GM23248 (cell line): ENCODE measurements at regions not wholly inside any gene's neighbourhood (a gene's known extent, or its start where the extent isn't known, plus 50 kb on each side); places are given as distances from the start of the nearest gene placed in this dataset.

Experiments used
- DNase-seq: peaks from one replicate; pipeline ENCODE4 v3.0.0-alpha.2; 2015
- H2AFZ ChIP-seq: fragments of 200-600 bp; sonication (generic); 2 replicates; pipeline ENCODE4 v1.6.1; 2016; ENCODE audit warnings: antibody characterized with exemption
- H3F3A ChIP-seq: fragments of 200-600 bp; sonication (generic); 2 replicates; pipeline ENCODE4 v1.6.1; 2016; ENCODE audit warnings: mild to moderate bottlenecking, antibody characterized with exemption, mixed run types; ENCODE audit not compliant: insufficient read depth
- H3K27ac ChIP-seq: fragments of 200-600 bp; sonication (generic); 2 replicates; pipeline ENCODE4 v1.5.1; 2016; ENCODE audit warnings: mild to moderate bottlenecking
- H3K27me3 ChIP-seq: fragments of 200-600 bp; sonication (generic); replicated peaks from 2 replicates; pipeline ENCODE4 v1.6.1; 2016; ENCODE audit warnings: mild to moderate bottlenecking; ENCODE audit not compliant: insufficient read depth
- H3K36me3 ChIP-seq: fragments of 200-600 bp; sonication (generic); 2 replicates; pipeline ENCODE4 v1.6.1; 2016; ENCODE audit warnings: low read depth, mild to moderate bottlenecking
- H3K4me1 ChIP-seq: fragments of 200-600 bp; sonication (generic); 2 replicates; pipeline ENCODE4 v1.6.1; 2016; ENCODE audit warnings: mild to moderate bottlenecking; ENCODE audit not compliant: insufficient read depth
- H3K4me2 ChIP-seq: fragments of 200-600 bp; sonication (generic); one replicate; pipeline ENCODE4 v1.6.1; 2016; ENCODE audit warnings: mild to moderate bottlenecking; ENCODE audit not compliant: unreplicated experiment
- H3K4me3 ChIP-seq: fragments of 200-600 bp; sonication (generic); 2 replicates; pipeline ENCODE4 v1.5.1; 2016; ENCODE audit warnings: mild to moderate bottlenecking
- H3K79me2 ChIP-seq: fragments of 200-600 bp; sonication (generic); 2 replicates; pipeline ENCODE4 v1.6.1; 2016; ENCODE audit warnings: mild to moderate bottlenecking; ENCODE audit not compliant: insufficient read depth
- H3K9ac ChIP-seq: fragments of 200-600 bp; sonication (generic); 2 replicates; pipeline ENCODE4 v1.6.1; 2016; ENCODE audit warnings: mild to moderate bottlenecking
- H3K9me2 ChIP-seq: fragments of 200-600 bp; sonication (generic); 2 replicates; pipeline ENCODE4 v1.6.1; 2016; ENCODE audit warnings: mixed run types, mild to moderate bottlenecking, moderate library complexity; ENCODE audit not compliant: insufficient read depth
- H3K9me3 ChIP-seq: fragments of 200-600 bp; sonication (generic); one replicate; pipeline ENCODE4 v1.6.1; 2017; ENCODE audit warnings: low read depth
- H4K20me1 ChIP-seq: fragments of 200-600 bp; sonication (generic); 2 replicates; pipeline ENCODE4 v1.6.0; 2016; ENCODE audit not compliant: insufficient read depth
- EZH2 ChIP-seq: fragments of 200-600 bp; sonication (generic); IDR thresholded peaks from 2 replicates; pipeline ENCODE4 v1.6.1; 2018; ENCODE audit warnings: antibody characterized with exemption, mild to moderate bottlenecking; ENCODE audit not compliant: insufficient read depth, poor library complexity, severe bottlenecking
- EZH2phosphoT487 ChIP-seq: fragments of 200-600 bp; sonication (generic); IDR thresholded peaks from 2 replicates; pipeline ENCODE4 v1.6.1; 2018; ENCODE audit warnings: antibody characterized with exemption, moderate library complexity, mild to moderate bottlenecking, low read depth; ENCODE audit not compliant: insufficient read depth
- WGBS, 2 experiments: methylation state at CpG; one replicate each; pipeline ENCODE4 v1.1.6; 2015 to 2017; ENCODE audit warnings: low lambda C conversion rate in 2 of 2, low coverage in 1 of 2; ENCODE audit errors: missing lambda C conversion rate in 2 of 2; 5-methylcytosine and 5-hydroxymethylcytosine counted together
- in situ Hi-C: fragments of 300-500 bp; cut with MboI; formaldehyde crosslinking; loops from 2 replicates; pipeline ENCODE4 v1.15.0; 2020

- Histone ChIP-seq H2AFZ (no peak overlapping the region), H3K27ac (no peak overlapping the region), H3K9me3 (no peaks in the 10 kb centered on the region), H3K4me3 (no peak overlapping the region), H3F3A (no peaks in the 10 kb centered on the region), H3K36me3 (no peaks in the 10 kb centered on the region), H3K27me3 (peaks cover 22% of the 10 kb centered on the region; the same call in 1 of the 2 replicates), H4K20me1 (no peaks in the 10 kb centered on the region), H3K9ac (no peak overlapping the region), H3K79me2 (no peaks in the 10 kb centered on the region), H3K4me1 (no peaks in the 10 kb centered on the region), H3K9me2 (no peaks in the 10 kb centered on the region), H3K4me2 (no peak overlapping the region)
- 45 to 47% methylated on average over 5 of the region's 5 CpGs for WGBS, 2 experiments
- no peak for TF ChIP-seq EZH2phosphoT487
- no peak for TF ChIP-seq EZH2
- in situ Hi-C loops: no loop called here
- no peak for DNase-seq
Observed at GRCh38 chr1:157941939-157942338, 51.5 kb upstream of the KIRREL1 start.
